Mucosa of descending colon (tissue), 3 donors: ENCODE measurements at regions not wholly inside any gene's neighbourhood (a gene's known extent, or its start where the extent isn't known, plus 50 kb on each side); places are given as distances from the start of the nearest gene placed in this dataset.
"Not testable (repeated sequence)": the region's sequence is repeated elsewhere in the genome, so short reads cannot be mapped to it uniquely, and the experiment has no call there.

Experiments
- ATAC-seq: fragments of 200-7000 bp; cut with Tn5 transposase; one replicate; pipeline ENCODE4 v1.9.1; 2020; ENCODE audit warnings: mild to moderate bottlenecking, moderate library complexity
- DNase-seq, 3 donors: peaks; one replicate each; pipeline ENCODE4 v3.0.0-alpha.2; 2020
- H3K36me3 ChIP-seq: fragments of 200-600 bp; one replicate; pipeline ENCODE4 v1.8.0; 2021; ENCODE audit warnings: low read depth, mild to moderate bottlenecking
- H3K4me1 ChIP-seq: fragments of 200-600 bp; one replicate; pipeline ENCODE4 v1.8.0; 2021; ENCODE audit warnings: low read depth, mild to moderate bottlenecking
- H3K4me3 ChIP-seq: fragments of 200-600 bp; one replicate; pipeline ENCODE4 v1.8.0; 2021; ENCODE audit warnings: mild to moderate bottlenecking
- H3K9me3 ChIP-seq: fragments of 200-600 bp; one replicate; pipeline ENCODE4 v1.8.0; 2021; ENCODE audit warnings: mild to moderate bottlenecking
- CTCF ChIP-seq: fragments of 200-600 bp; IDR thresholded peaks from one replicate; pipeline ENCODE4 v1.8.0; 2022; ENCODE audit warnings: antibody characterized with exemption, mild to moderate bottlenecking
- intact Hi-C, 2 donors: fragments of 100-400 bp; cut with DNase I in 1 of 2; cut with micrococcal nuclease in 1 of 2; formaldehyde crosslinking; loops; one replicate each; pipeline versions ENCODE4 v1.11.0 to v1.11.1; 2022; cut with DNase I, micrococcal nuclease
- donor health status: DM: no; HTN: no; CAD: no; lungs with moderate emphysema.
- donor health status: DM: no; HTN: no; CAD: no.
- donor health status: DM: no; HTN: yes; CAD: no.

GRCh38 chr5:37933576-37933975 is 93.7 kb upstream of the GDNF start:
- intact Hi-C loops, result no loop called here
- Histone ChIP-seq H3K4me3 (no peak overlapping the region), H3K9me3 (no peaks in the 10 kb centered on the region), H3K4me1 (no peaks in the 10 kb centered on the region), H3K36me3 (no peaks in the 10 kb centered on the region)
- no peak for DNase-seq
- ATAC-seq, result no peak
- TF ChIP-seq CTCF, result no peak

- ATAC-seq, result no peak
- no peaks in the 10 kb centered on the region for H3K9me3 ChIP-seq
- TF ChIP-seq CTCF, result no peak
- no peak overlapping the region for H3K4me3 ChIP-seq
- no peak for DNase-seq
- no peaks in the 10 kb centered on the region for H3K4me1 ChIP-seq
- H3K36me3 ChIP-seq, result no peaks in the 10 kb centered on the region
- intact Hi-C loops, result no loop called here
These were observed 92.6 kb upstream of the GDNF start for GRCh38 chr5:37932450-37932849.

GRCh38 chr5:37931541-37931940 is 91.7 kb upstream of the GDNF start:
- intact Hi-C loops, result no loop called here
- DNase-seq, result no peak
- no peak for TF ChIP-seq CTCF
- no peaks in the 10 kb centered on the region for H3K9me3 ChIP-seq
- H3K36me3 ChIP-seq, result no peaks in the 10 kb centered on the region
- no peak for ATAC-seq
- H3K4me3 ChIP-seq, result no peak overlapping the region
- no peaks in the 10 kb centered on the region for H3K4me1 ChIP-seq

- ATAC-seq, result no peak
- Histone ChIP-seq H3K4me1 (no peaks in the 10 kb centered on the region), H3K4me3 (no peak overlapping the region), H3K36me3 (no peaks in the 10 kb centered on the region), H3K9me3 (no peaks in the 10 kb centered on the region)
- no peak for TF ChIP-seq CTCF
- DNase-seq, result no peak
- intact Hi-C loops, result no loop called here
These were observed 90.5 kb upstream of the GDNF start for GRCh38 chr5:37930350-37930749.

- H3K36me3 ChIP-seq, result no peaks in the 10 kb centered on the region
- no peak for TF ChIP-seq CTCF
- H3K4me1 ChIP-seq, result no peaks in the 10 kb centered on the region
- intact Hi-C loops, result no loop called here
- no peaks in the 10 kb centered on the region for H3K9me3 ChIP-seq
- DNase-seq (no peak), ATAC-seq (no peak)
- H3K4me3 ChIP-seq, result no peak overlapping the region
These were observed 90.0 kb upstream of the GDNF start for GRCh38 chr5:37929791-37930190.

- DNase-seq, intact Hi-C loops, H3K4me1 ChIP-seq, H3K36me3 ChIP-seq, H3K4me3 ChIP-seq, H3K9me3 ChIP-seq, ATAC-seq: not testable (repeated sequence)
These were observed 87.9 kb upstream of the GDNF start for GRCh38 chr5:37927753-37928152.
